Osteoblast (primary cell): ENCODE measurements at regions not wholly inside any gene's neighbourhood (a gene's known extent, or its start where the extent isn't known, plus 50 kb on each side); places are given as distances from the start of the nearest gene placed in this dataset.

Experiments
- DNase-seq: peaks from one replicate; pipeline ENCODE4 v3.0.0; 2011; ENCODE audit warnings: low spot score, mixed read lengths; ENCODE audit not compliant: insufficient read length; ENCODE audit errors: missing footprints
- H2AFZ ChIP-seq: 2 replicates; pipeline ENCODE4 v1.6.0; 2011; ENCODE audit warnings: mild to moderate bottlenecking, low read length
- H3K27ac ChIP-seq: 2 replicates; pipeline ENCODE4 v1.5.1; 2011; ENCODE audit warnings: mild to moderate bottlenecking, low read depth, low read length, moderate library complexity
- H3K27me3 ChIP-seq: 2 replicates; pipeline ENCODE4 v1.6.0; 2012; ENCODE audit warnings: mild to moderate bottlenecking, control low read depth, inconsistent platforms, low read length, moderate library complexity; ENCODE audit not compliant: insufficient read depth
- H3K36me3 ChIP-seq: 2 replicates; pipeline ENCODE4 v1.5.1; 2011; ENCODE audit warnings: mild to moderate bottlenecking, low read length, control low read depth, moderate library complexity; ENCODE audit not compliant: insufficient read depth
- H3K4me1 ChIP-seq: 2 replicates; pipeline ENCODE4 v1.5.1; 2011; ENCODE audit warnings: mild to moderate bottlenecking, low read length, control low read depth, moderate library complexity; ENCODE audit not compliant: insufficient read depth
- H3K4me2 ChIP-seq: 2 replicates; pipeline ENCODE4 v1.6.0; 2011; ENCODE audit warnings: mild to moderate bottlenecking, low read length; ENCODE audit not compliant: insufficient read depth
- H3K4me3 ChIP-seq: fragments of 200-600 bp; sonication (generic); 3 replicates; pipeline ENCODE4 v1.5.1; 2012; ENCODE audit warnings: mild to moderate bottlenecking, low read length, inconsistent platforms; ENCODE audit not compliant: insufficient read depth
- H3K79me2 ChIP-seq: 2 replicates; pipeline ENCODE4 v1.6.0; 2012; ENCODE audit warnings: mild to moderate bottlenecking, low read length, control low read depth, inconsistent platforms; ENCODE audit not compliant: insufficient read depth
- H3K9me3 ChIP-seq: 2 replicates; pipeline ENCODE4 v1.5.1; 2011; ENCODE audit warnings: low read depth, low read length, control low read depth
- H4K20me1 ChIP-seq: 2 replicates; pipeline ENCODE4 v1.6.0; 2012; ENCODE audit warnings: mild to moderate bottlenecking, low read length, control low read depth; ENCODE audit not compliant: insufficient read depth
- TF ChIP-seq, protein P1 (sequence below): IDR thresholded peaks from 2 replicates; pipeline ENCODE4 v1.5.1; 2011; ENCODE audit warnings: mild to moderate bottlenecking, low read depth, low read length, moderate library complexity; ENCODE audit errors: extremely low read depth

DNA sequence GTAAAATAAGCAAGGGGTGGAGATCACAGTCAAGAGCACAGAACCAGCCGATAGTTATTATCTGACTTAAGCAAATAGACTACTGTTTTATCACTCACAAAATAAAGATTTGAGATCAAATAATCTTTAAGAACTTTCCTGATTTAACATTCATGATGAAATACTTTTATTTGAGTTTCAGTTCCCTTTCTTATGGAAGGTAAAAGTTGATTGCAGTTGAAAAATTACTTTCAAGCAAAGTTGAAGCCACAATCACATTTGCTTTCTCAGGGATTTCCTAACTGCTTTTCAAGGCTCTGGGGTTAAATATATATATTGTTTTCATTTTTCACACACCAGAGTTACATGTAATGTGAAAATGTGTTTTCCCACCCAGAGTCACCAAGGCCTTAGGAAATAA, 599.5 kb downstream of the KCNJ3 start:
- no peak for DNase-seq
- TF ChIP-seq, protein P1, sequence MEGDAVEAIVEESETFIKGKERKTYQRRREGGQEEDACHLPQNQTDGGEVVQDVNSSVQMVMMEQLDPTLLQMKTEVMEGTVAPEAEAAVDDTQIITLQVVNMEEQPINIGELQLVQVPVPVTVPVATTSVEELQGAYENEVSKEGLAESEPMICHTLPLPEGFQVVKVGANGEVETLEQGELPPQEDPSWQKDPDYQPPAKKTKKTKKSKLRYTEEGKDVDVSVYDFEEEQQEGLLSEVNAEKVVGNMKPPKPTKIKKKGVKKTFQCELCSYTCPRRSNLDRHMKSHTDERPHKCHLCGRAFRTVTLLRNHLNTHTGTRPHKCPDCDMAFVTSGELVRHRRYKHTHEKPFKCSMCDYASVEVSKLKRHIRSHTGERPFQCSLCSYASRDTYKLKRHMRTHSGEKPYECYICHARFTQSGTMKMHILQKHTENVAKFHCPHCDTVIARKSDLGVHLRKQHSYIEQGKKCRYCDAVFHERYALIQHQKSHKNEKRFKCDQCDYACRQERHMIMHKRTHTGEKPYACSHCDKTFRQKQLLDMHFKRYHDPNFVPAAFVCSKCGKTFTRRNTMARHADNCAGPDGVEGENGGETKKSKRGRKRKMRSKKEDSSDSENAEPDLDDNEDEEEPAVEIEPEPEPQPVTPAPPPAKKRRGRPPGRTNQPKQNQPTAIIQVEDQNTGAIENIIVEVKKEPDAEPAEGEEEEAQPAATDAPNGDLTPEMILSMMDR: no peak
- H3K27me3 ChIP-seq: no peaks in the 10 kb centered on the region
- no peaks in the 10 kb centered on the region for H3K79me2 ChIP-seq
- no peak overlapping the region for H3K4me3 ChIP-seq
- H3K27ac ChIP-seq: no peak overlapping the region
- H3K9me3 ChIP-seq: no peaks in the 10 kb centered on the region
- no peaks in the 10 kb centered on the region for H3K4me1 ChIP-seq
- no peak overlapping the region for H2AFZ ChIP-seq
- H3K4me2 ChIP-seq: no peak overlapping the region
- H3K36me3 ChIP-seq: no peaks in the 10 kb centered on the region
- H4K20me1 ChIP-seq: no peaks in the 10 kb centered on the region

- Histone ChIP-seq H3K4me3 (no peak overlapping the region), H3K27ac (no peak overlapping the region), H3K79me2 (no peaks in the 10 kb centered on the region), H3K4me1 (no peaks in the 10 kb centered on the region), H3K9me3 (no peaks in the 10 kb centered on the region), H3K4me2 (no peak overlapping the region), H3K36me3 (no peaks in the 10 kb centered on the region), H3K27me3 (no peaks in the 10 kb centered on the region), H2AFZ (no peak overlapping the region), H4K20me1 (no peaks in the 10 kb centered on the region)
- DNase-seq: no peak
- TF ChIP-seq, protein P1: no peak
Observed at GRCh38 chr2:155294358-155294757, 595.9 kb downstream of the KCNJ3 start.

DNA sequence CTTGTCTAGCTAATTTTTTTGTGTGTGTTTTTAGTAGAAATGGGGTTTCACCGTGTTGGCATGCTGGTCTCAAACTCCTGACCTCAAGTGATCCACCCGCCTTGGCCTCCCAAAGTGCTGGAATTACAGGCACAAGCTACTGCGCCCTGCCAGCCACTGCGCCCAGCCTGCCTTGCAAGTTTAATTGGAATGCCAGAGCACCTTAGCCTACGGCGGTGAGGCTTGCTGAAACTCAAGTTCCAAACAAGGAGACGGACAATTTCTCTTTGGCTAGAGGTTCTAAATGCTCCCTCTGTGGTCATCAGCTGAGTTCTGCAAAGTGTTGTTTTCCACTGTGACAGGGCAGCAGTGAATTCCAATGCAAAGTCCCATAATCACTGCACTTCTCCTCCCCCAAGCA, 583.4 kb downstream of the KCNJ3 start:
- Histone ChIP-seq H3K4me1 (no peaks in the 10 kb centered on the region), H3K27me3 (no peaks in the 10 kb centered on the region), H3K4me2 (no peak overlapping the region), H3K27ac (no peak overlapping the region), H3K4me3 (no peak overlapping the region), H3K36me3 (no peaks in the 10 kb centered on the region), H3K79me2 (no peaks in the 10 kb centered on the region), H3K9me3 (peaks cover 2% of the 10 kb centered on the region), H2AFZ (no peak overlapping the region), H4K20me1 (no peaks in the 10 kb centered on the region)
- TF ChIP-seq, protein P1: no peak
- DNase-seq: no peak

GRCh38 chr2:155273323-155273722, 574.8 kb downstream of the KCNJ3 start:
- H3K4me1 ChIP-seq: no peaks in the 10 kb centered on the region
- H3K79me2 ChIP-seq: no peaks in the 10 kb centered on the region
- no peak overlapping the region for H2AFZ ChIP-seq
- H3K27me3 ChIP-seq: no peaks in the 10 kb centered on the region
- H4K20me1 ChIP-seq: no peaks in the 10 kb centered on the region
- H3K9me3 ChIP-seq: no peaks in the 10 kb centered on the region
- no peak overlapping the region for H3K4me3 ChIP-seq
- no peak overlapping the region for H3K4me2 ChIP-seq
- H3K27ac ChIP-seq: no peak overlapping the region
- no peaks in the 10 kb centered on the region for H3K36me3 ChIP-seq
- no peak for DNase-seq
- TF ChIP-seq, protein P1: no peak
